B cell (primary cell): ENCODE measurements at regions not wholly inside any gene's neighbourhood (a gene's known extent, or its start where the extent isn't known, plus 50 kb on each side); places are given as distances from the start of the nearest gene placed in this dataset.

ENCODE experiments used
- ATAC-seq: fragments of 200-7000 bp; cut with Tn5 transposase; one replicate; pipeline ENCODE4 v1.10.0; 2021; ENCODE audit warnings: low read depth, mild to moderate bottlenecking, moderate number of reproducible peaks, moderate library complexity
- CTCF ChIA-PET: fragments of 350-600 bp; sonication (Branson Sonifier 250); formaldehyde crosslinking; loops from one replicate; lab custom pipeline; 2021; ENCODE audit warnings: antibody characterized with exemption, inconsistent platforms; lab: Charles Lee
- POLR2A ChIA-PET: fragments of 350-600 bp; sonication (Branson Sonifier 250); formaldehyde crosslinking; loops from one replicate; lab custom pipeline; 2021; ENCODE audit warnings: antibody characterized with exemption; lab: Charles Lee
- DNase-seq: peaks from one replicate; pipeline ENCODE4 v3.0.0; 2013
- H2AFZ ChIP-seq: 2 replicates; pipeline ENCODE4 v1.6.1; 2012; ENCODE audit warnings: mild to moderate bottlenecking, low read depth, low read length; ENCODE audit not compliant: insufficient read depth, poor library complexity, severe bottlenecking
- H3K27ac ChIP-seq, 2 donors: 1 replicate in 1 of 2; 2 replicates in 1 of 2; pipeline ENCODE4 v1.5.1; 2012 to 2013; ENCODE audit warnings: low read length in 2 of 2, mild to moderate bottlenecking in 2 of 2, moderate library complexity in 1 of 2
- H3K27me3 ChIP-seq, 4 experiments: fragments of 200-600 bp in 1 of 4; sonication (generic) in 1 of 4; replicated peaks in 1 of 4; 1 replicate in 2 of 4; 2 replicates in 2 of 4; pipeline versions ENCODE4 v1.6.1 to v1.7.0; 2013 to 2016; ENCODE audit warnings: low read length in 3 of 4, mild to moderate bottlenecking in 2 of 4, mixed read lengths in 1 of 4, moderate library complexity in 1 of 4; ENCODE audit not compliant: insufficient read depth in 4 of 4, control insufficient read depth in 3 of 4; ENCODE audit errors: control extremely low read depth in 1 of 4
- H3K36me3 ChIP-seq, 2 experiments: replicated peaks in 1 of 2; 1 replicate in 1 of 2; 2 replicates in 1 of 2; pipeline versions ENCODE4 v1.6.1 to v1.7.1; 2013; ENCODE audit warnings: low read length in 1 of 2; ENCODE audit not compliant: insufficient read depth in 2 of 2, control insufficient read depth in 1 of 2; ENCODE audit errors: control extremely low read depth in 1 of 2, extremely low read depth in 1 of 2
- H3K4me1 ChIP-seq, 2 donors: fragments of 200-600 bp in 1 of 2; sonication (generic) in 1 of 2; 1 replicate in 1 of 2; 2 replicates in 1 of 2; pipeline versions ENCODE4 v1.5.1 to v1.6.1; 2013 to 2017; ENCODE audit warnings: low read length in 2 of 2; ENCODE audit not compliant: control insufficient read depth in 2 of 2, insufficient read depth in 2 of 2
- H3K4me2 ChIP-seq: replicated peaks from 2 replicates; pipeline ENCODE3; 2012; ENCODE audit warnings: mild to moderate bottlenecking, low read depth, low read length; ENCODE audit not compliant: poor library complexity, severe bottlenecking
- H3K4me3 ChIP-seq, 5 experiments: fragments of 200-600 bp in 1 of 5; sonication (generic) in 1 of 5; 1 replicate in 3 of 5; 2 replicates in 2 of 5; pipeline versions ENCODE4 v1.5.1 to v1.7.0; 2011 to 2016; ENCODE audit warnings: low read length in 4 of 5, mild to moderate bottlenecking in 4 of 5, low read depth in 2 of 5, control low read depth in 1 of 5, moderate library complexity in 1 of 5; ENCODE audit not compliant: insufficient read depth in 1 of 5; ENCODE audit errors: control extremely low read depth in 1 of 5, extremely low read depth in 1 of 5
- H3K79me2 ChIP-seq: fragments of 200-600 bp; sonication (generic); one replicate; pipeline ENCODE4 v1.6.0; 2016; ENCODE audit warnings: low read length; ENCODE audit not compliant: control insufficient read depth, insufficient read depth
- H3K9ac ChIP-seq: fragments of 200-600 bp; sonication (generic); 2 replicates; pipeline ENCODE4 v1.6.1; 2017; ENCODE audit warnings: mild to moderate bottlenecking, low read length, moderate library complexity
- H3K9me3 ChIP-seq, 3 donors: one replicate each; pipeline versions ENCODE4 v1.6.1 to v1.7.1; 2013; ENCODE audit warnings: low read length in 2 of 3; ENCODE audit not compliant: control insufficient read depth in 2 of 3, insufficient read depth in 1 of 3; ENCODE audit errors: control extremely low read depth in 1 of 3
- H4K20me1 ChIP-seq: 2 replicates; pipeline ENCODE4 v1.6.0; 2012; ENCODE audit warnings: mild to moderate bottlenecking, low read length; ENCODE audit not compliant: insufficient read depth, control insufficient read depth, poor library complexity, severe bottlenecking
- H3K27ac Mint-ChIP-seq: one replicate; pipeline ENCODE4 v1.8.0; 2021; ENCODE audit warnings: mixed read lengths
- H3K27me3 Mint-ChIP-seq: one replicate; pipeline ENCODE4 v1.8.0; 2021; ENCODE audit warnings: mixed read lengths
- H3K4me1 Mint-ChIP-seq: one replicate; pipeline ENCODE4 v1.8.0; 2021; ENCODE audit warnings: mixed read lengths
- H3K4me3 Mint-ChIP-seq: one replicate; pipeline ENCODE4 v1.8.0; 2021; ENCODE audit warnings: mixed read lengths
- H3K9me3 Mint-ChIP-seq: one replicate; pipeline ENCODE4 v1.8.0; 2022; ENCODE audit warnings: mixed read lengths; ENCODE audit not compliant: insufficient read depth
- EZH2 ChIP-seq: IDR thresholded peaks from 2 replicates; pipeline ENCODE4 v1.6.1; 2012; ENCODE audit warnings: borderline replicate concordance, low read depth, mild to moderate bottlenecking, moderate library complexity, low read length; ENCODE audit not compliant: insufficient read depth, poor library complexity, severe bottlenecking
- WGBS: methylation state at CpG from one replicate; pipeline ENCODE4 v1.1.5; 2013; ENCODE audit warnings: missing lambda C conversion rate; ENCODE audit not compliant: insufficient coverage; 5-methylcytosine and 5-hydroxymethylcytosine counted together
- intact Hi-C: fragments of 100-400 bp; cut with micrococcal nuclease; formaldehyde crosslinking; loops from one replicate; pipeline ENCODE4 v1.10.0; 2022
- TF ChIP-seq, protein P1 (sequence below): fragments of 200-600 bp; IDR thresholded peaks from one replicate; pipeline ENCODE4 v1.8.0; 2022; ENCODE audit warnings: antibody characterized with exemption, mild to moderate bottlenecking

DNA sequence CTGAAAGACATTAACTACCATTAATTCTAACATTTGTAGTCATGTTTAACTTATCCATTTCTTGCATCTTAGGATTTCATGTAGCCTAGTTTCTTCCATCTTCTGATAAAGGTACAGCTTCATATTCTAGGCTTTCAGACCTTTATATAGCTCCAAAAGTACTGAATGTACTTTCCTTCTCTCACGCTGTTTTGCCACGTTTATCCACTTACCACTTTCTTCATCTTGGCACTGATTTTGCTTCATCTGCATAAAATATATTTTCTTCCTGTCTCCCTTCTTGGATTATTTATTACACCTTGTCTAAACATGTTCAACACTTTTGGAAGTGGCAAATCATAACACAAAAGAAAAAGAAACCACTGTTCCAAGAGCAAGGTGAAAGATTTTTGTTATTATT lies 553.8 kb downstream of the DTWD2 start:
- no peak overlapping the region for H3K4me3 ChIP-seq
- H3K27me3 ChIP-seq, result no peaks in the 10 kb centered on the region
- no peaks in the 10 kb centered on the region for H3K9me3 ChIP-seq
- TF ChIP-seq, protein P1, sequence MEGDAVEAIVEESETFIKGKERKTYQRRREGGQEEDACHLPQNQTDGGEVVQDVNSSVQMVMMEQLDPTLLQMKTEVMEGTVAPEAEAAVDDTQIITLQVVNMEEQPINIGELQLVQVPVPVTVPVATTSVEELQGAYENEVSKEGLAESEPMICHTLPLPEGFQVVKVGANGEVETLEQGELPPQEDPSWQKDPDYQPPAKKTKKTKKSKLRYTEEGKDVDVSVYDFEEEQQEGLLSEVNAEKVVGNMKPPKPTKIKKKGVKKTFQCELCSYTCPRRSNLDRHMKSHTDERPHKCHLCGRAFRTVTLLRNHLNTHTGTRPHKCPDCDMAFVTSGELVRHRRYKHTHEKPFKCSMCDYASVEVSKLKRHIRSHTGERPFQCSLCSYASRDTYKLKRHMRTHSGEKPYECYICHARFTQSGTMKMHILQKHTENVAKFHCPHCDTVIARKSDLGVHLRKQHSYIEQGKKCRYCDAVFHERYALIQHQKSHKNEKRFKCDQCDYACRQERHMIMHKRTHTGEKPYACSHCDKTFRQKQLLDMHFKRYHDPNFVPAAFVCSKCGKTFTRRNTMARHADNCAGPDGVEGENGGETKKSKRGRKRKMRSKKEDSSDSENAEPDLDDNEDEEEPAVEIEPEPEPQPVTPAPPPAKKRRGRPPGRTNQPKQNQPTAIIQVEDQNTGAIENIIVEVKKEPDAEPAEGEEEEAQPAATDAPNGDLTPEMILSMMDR, result no peak
- no peak for TF ChIP-seq EZH2
- H3K9ac ChIP-seq, result no peak overlapping the region
- H3K4me3 Mint-ChIP-seq, result no peak overlapping the region
- no peak overlapping the region for H3K4me2 ChIP-seq
- POLR2A ChIA-PET, result no interaction called here
- H4K20me1 ChIP-seq, result no peaks in the 10 kb centered on the region
- no peaks in the 10 kb centered on the region for H3K9me3 Mint-ChIP-seq
- H3K4me1 Mint-ChIP-seq, result no peaks in the 10 kb centered on the region
- no peak overlapping the region for H2AFZ ChIP-seq
- no peak overlapping the region for H3K27ac ChIP-seq
- H3K27me3 Mint-ChIP-seq, result no peaks in the 10 kb centered on the region
- no peaks in the 10 kb centered on the region for H3K4me1 ChIP-seq
- H3K79me2 ChIP-seq, result no peaks in the 10 kb centered on the region
- DNase-seq, result no peak
- H3K36me3 ChIP-seq, result no peaks in the 10 kb centered on the region
- no peak overlapping the region for H3K27ac Mint-ChIP-seq
- no peak for ATAC-seq
- WGBS, result no CpG with 5 or more reads among the region's 2 CpGs
- intact Hi-C loops, result no loop called here
- CTCF ChIA-PET, result no interaction called here

DNA sequence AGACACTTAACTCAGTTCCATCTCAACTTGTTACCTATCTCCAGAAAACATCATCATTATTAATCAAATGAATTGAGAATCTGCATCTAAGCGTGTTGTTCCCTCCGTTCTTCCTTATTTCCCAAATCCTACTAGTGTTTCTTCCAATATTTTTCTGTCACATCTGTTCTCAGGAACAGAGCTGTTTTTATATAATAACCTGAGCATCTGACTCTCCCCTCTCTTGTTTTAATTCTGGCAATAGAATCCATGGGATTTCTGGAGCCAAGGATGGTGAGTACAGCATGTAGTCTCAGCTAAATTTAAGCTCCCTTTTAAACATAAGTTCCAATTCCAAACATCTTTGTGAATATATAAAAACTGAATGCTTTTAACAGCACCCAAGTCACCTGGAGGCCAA lies 558.3 kb downstream of the DTWD2 start:
- H4K20me1 ChIP-seq, result no peaks in the 10 kb centered on the region
- no peaks in the 10 kb centered on the region for H3K79me2 ChIP-seq
- no peaks in the 10 kb centered on the region for H3K9me3 Mint-ChIP-seq
- H3K4me3 Mint-ChIP-seq, result no peak overlapping the region
- no peak for TF ChIP-seq EZH2
- TF ChIP-seq, protein P1, result no peak
- no peaks in the 10 kb centered on the region for H3K27me3 Mint-ChIP-seq
- H3K36me3 ChIP-seq, result no peaks in the 10 kb centered on the region
- ChIA-PET POLR2A (no interaction called here), CTCF (no interaction called here)
- intact Hi-C loops, result no loop called here
- H3K27ac ChIP-seq, result no peak overlapping the region
- no peak overlapping the region for H3K4me2 ChIP-seq
- whole genome bisulfite sequencing, result no CpG with 5 or more reads among the region's 2 CpGs
- no peak overlapping the region for H3K27ac Mint-ChIP-seq
- no peaks in the 10 kb centered on the region for H3K4me1 Mint-ChIP-seq
- ATAC-seq (no peak), DNase-seq (no peak)
- no peaks in the 10 kb centered on the region for H3K4me1 ChIP-seq
- H3K9ac ChIP-seq, result no peak overlapping the region
- H3K27me3 ChIP-seq, result no peaks in the 10 kb centered on the region
- H2AFZ ChIP-seq, result no peak overlapping the region
- no peaks in the 10 kb centered on the region for H3K9me3 ChIP-seq
- H3K4me3 ChIP-seq, result no peak overlapping the region
